CD4-positive, alpha-beta T cell (primary cell): ENCODE measurements at regions not wholly inside any gene's neighbourhood (a gene's known extent, or its start where the extent isn't known, plus 50 kb on each side); places are given as distances from the start of the nearest gene placed in this dataset.

Experiments used
- ATAC-seq: fragments of 200-7000 bp; cut with Tn5 transposase; one replicate; pipeline ENCODE4 v1.10.0; 2022; ENCODE audit warnings: mild to moderate bottlenecking; ENCODE audit not compliant: poor library complexity
- CTCF ChIA-PET: fragments of 350-600 bp; sonication (Branson Sonifier 250); formaldehyde crosslinking; loops from one replicate; lab custom pipeline; 2021; ENCODE audit warnings: antibody characterized with exemption, inconsistent platforms; lab: Charles Lee
- POLR2A ChIA-PET: fragments of 350-600 bp; sonication (Branson Sonifier 250); formaldehyde crosslinking; loops from one replicate; lab custom pipeline; 2021; ENCODE audit warnings: antibody characterized with exemption, inconsistent platforms; lab: Charles Lee
- DNase-seq, 14 experiments: peaks; one replicate each; pipeline ENCODE4 v3.0.0-alpha.2; 2013 to 2020; ENCODE audit warnings: mixed read lengths in 2 of 14
- H3K27ac ChIP-seq, 2 donors: one replicate each; pipeline versions ENCODE4 v1.5.1 to v1.7.0; 2013; ENCODE audit warnings: low read length in 2 of 2, low read depth in 1 of 2, mild to moderate bottlenecking in 1 of 2
- H3K27me3 ChIP-seq, 2 experiments: 1 replicate in 1 of 2; 2 replicates in 1 of 2; pipeline versions ENCODE4 v1.6.1 to v1.7.0; 2013; ENCODE audit warnings: low read length in 2 of 2, control low read depth in 1 of 2, mild to moderate bottlenecking in 1 of 2, moderate library complexity in 1 of 2; ENCODE audit not compliant: insufficient read depth in 2 of 2, control insufficient read depth in 1 of 2
- H3K36me3 ChIP-seq: one replicate; pipeline ENCODE4 v1.6.1; 2013; ENCODE audit warnings: low read length, control low read depth; ENCODE audit not compliant: insufficient read depth
- H3K4me1 ChIP-seq: one replicate; pipeline ENCODE4 v1.6.1; 2013; ENCODE audit warnings: low read length, control low read depth; ENCODE audit not compliant: insufficient read depth
- H3K4me3 ChIP-seq: one replicate; pipeline ENCODE4 v1.5.1; 2013; ENCODE audit warnings: mild to moderate bottlenecking, low read length, moderate library complexity
- H3K9me3 ChIP-seq, 2 experiments: 1 replicate in 1 of 2; 2 replicates in 1 of 2; pipeline versions ENCODE4 v1.6.1 to v1.7.0; 2013; ENCODE audit warnings: low read length in 2 of 2, mild to moderate bottlenecking in 2 of 2, control low read depth in 1 of 2, moderate library complexity in 1 of 2; ENCODE audit not compliant: control insufficient read depth in 1 of 2, insufficient read depth in 1 of 2
- H3K27ac Mint-ChIP-seq: one replicate; pipeline ENCODE4 v1.8.0; 2020; ENCODE audit warnings: mixed read lengths
- H3K27me3 Mint-ChIP-seq: one replicate; pipeline ENCODE4 v1.8.0; 2021; ENCODE audit warnings: mixed read lengths
- H3K36me3 Mint-ChIP-seq: one replicate; pipeline ENCODE4 v1.8.0; 2021; ENCODE audit warnings: low read depth, mixed read lengths
- H3K4me1 Mint-ChIP-seq: one replicate; pipeline ENCODE4 v1.8.0; 2021; ENCODE audit warnings: low read depth, mixed read lengths
- H3K4me3 Mint-ChIP-seq: one replicate; pipeline ENCODE4 v1.8.0; 2020; ENCODE audit warnings: mild to moderate bottlenecking, mixed read lengths
- H3K9me3 Mint-ChIP-seq: one replicate; pipeline ENCODE4 v1.8.0; 2020; ENCODE audit warnings: mixed read lengths
- CTCF ChIP-seq: fragments of 200-600 bp; IDR thresholded peaks from one replicate; pipeline ENCODE4 v1.8.0; 2022; ENCODE audit warnings: antibody characterized with exemption, mild to moderate bottlenecking
- intact Hi-C, 2 experiments: fragments of 100-400 bp; cut with DNase I in 1 of 2; cut with micrococcal nuclease in 1 of 2; formaldehyde crosslinking; loops; one replicate each; pipeline versions ENCODE4 v1.15.1 to v1.9.0; 2023 to 2025; cut with DNase I, micrococcal nuclease

GRCh38 chr3:143215059-143215458 is 95.5 kb downstream of the CHST2 start:
- POLR2A ChIA-PET = interaction anchor here (0.9 kb wide), 1 partner anchor 94 kb away, joined by 3 read pairs; no protein-coding TSS in a partner anchor
- H3K9me3 Mint-ChIP-seq = no peaks in the 10 kb centered on the region
- Histone ChIP-seq H3K9me3 (no peaks in the 10 kb centered on the region), H3K27me3 (no peaks in the 10 kb centered on the region), H3K27ac (no peak overlapping the region), H3K4me3 (no peak overlapping the region), H3K36me3 (no peaks in the 10 kb centered on the region), H3K4me1 (no peaks in the 10 kb centered on the region)
- H3K27me3 Mint-ChIP-seq = no peaks in the 10 kb centered on the region
- no peak for DNase-seq
- CTCF ChIA-PET = no interaction called here
- intact Hi-C loops = no loop called here
- H3K27ac Mint-ChIP-seq = no peak overlapping the region
- ATAC-seq = no peak
- no peak for TF ChIP-seq CTCF
- H3K4me3 Mint-ChIP-seq = no peak overlapping the region
- no peaks in the 10 kb centered on the region for H3K36me3 Mint-ChIP-seq
- peaks cover 23% of the 10 kb centered on the region for H3K4me1 Mint-ChIP-seq
